Keratinocyte (primary cell): ENCODE measurements at regions not wholly inside any gene's neighbourhood (a gene's known extent, or its start where the extent isn't known, plus 50 kb on each side); places are given as distances from the start of the nearest gene placed in this dataset.

Experiments
- DNase-seq: peaks from one replicate; pipeline ENCODE4 v3.0.0-alpha.2; 2011; ENCODE audit warnings: low read depth, missing footprints, low spot score
- FAIRE-seq: peaks from 2 replicates; lab custom pipeline; 2011; peaks lifted over from hg19 to GRCh38; lab: Jason Lieb, UNC
- H2AFZ ChIP-seq: 2 replicates; pipeline ENCODE4 v1.6.0; 2012; ENCODE audit warnings: low read length, control low read depth, inconsistent platforms; ENCODE audit not compliant: control insufficient read depth
- H3K27ac ChIP-seq: 2 replicates; pipeline ENCODE4 v1.5.1; 2011; ENCODE audit warnings: low read length; ENCODE audit not compliant: control insufficient read depth, insufficient read depth
- H3K27me3 ChIP-seq: 3 replicates; pipeline ENCODE4 v1.6.0; 2011; ENCODE audit warnings: low read length; ENCODE audit not compliant: control insufficient read depth, insufficient read depth; ENCODE audit errors: extremely low read depth
- H3K36me3 ChIP-seq, 2 experiments: 2 replicates in 1 of 2; 3 replicates in 1 of 2; pipeline ENCODE4 v1.5.1; 2011; ENCODE audit warnings: low read length in 2 of 2, mild to moderate bottlenecking in 1 of 2; ENCODE audit not compliant: control insufficient read depth in 2 of 2, insufficient read depth in 2 of 2; ENCODE audit errors: extremely low read depth in 1 of 2
- H3K4me1 ChIP-seq: 3 replicates; pipeline ENCODE4 v1.5.1; 2011; ENCODE audit warnings: low read length; ENCODE audit not compliant: control insufficient read depth, insufficient read depth; ENCODE audit errors: extremely low read depth
- H3K4me2 ChIP-seq: 3 replicates; pipeline ENCODE4 v1.6.0; 2011; ENCODE audit warnings: low read depth, low read length; ENCODE audit not compliant: control insufficient read depth, insufficient read depth; ENCODE audit errors: extremely low read depth
- H3K4me3 ChIP-seq, 3 experiments: fragments of 200-600 bp in 1 of 3; sonication (generic) in 1 of 3; 2 replicates in 2 of 3; 3 replicates in 1 of 3; pipeline ENCODE4 v1.5.1; 2011 to 2016; ENCODE audit warnings: low read length in 3 of 3, mild to moderate bottlenecking in 3 of 3, control low read depth in 2 of 3, inconsistent platforms in 1 of 3, low read depth in 1 of 3, mixed read lengths in 1 of 3, mixed run types in 1 of 3, moderate library complexity in 1 of 3; ENCODE audit not compliant: control insufficient read depth in 2 of 3, insufficient read depth in 2 of 3; ENCODE audit errors: extremely low read depth in 1 of 3
- H3K79me2 ChIP-seq: 2 replicates; pipeline ENCODE4 v1.6.0; 2012; ENCODE audit warnings: low read length; ENCODE audit not compliant: control insufficient read depth, insufficient read depth
- H3K9ac ChIP-seq: 3 replicates; pipeline ENCODE4 v1.6.0; 2011; ENCODE audit warnings: low read length; ENCODE audit not compliant: control insufficient read depth, insufficient read depth; ENCODE audit errors: extremely low read depth
- H3K9me1 ChIP-seq: 3 replicates; pipeline ENCODE4 v1.6.0; 2011; ENCODE audit warnings: low read length; ENCODE audit not compliant: control insufficient read depth, insufficient read depth; ENCODE audit errors: extremely low read depth
- H3K9me3 ChIP-seq: 2 replicates; pipeline ENCODE4 v1.5.1; 2012; ENCODE audit warnings: low read depth, low read length; ENCODE audit not compliant: control insufficient read depth
- H4K20me1 ChIP-seq: 3 replicates; pipeline ENCODE4 v1.6.0; 2011; ENCODE audit warnings: low read length; ENCODE audit not compliant: control insufficient read depth, insufficient read depth; ENCODE audit errors: extremely low read depth
- CTCF ChIP-seq, 3 experiments: IDR thresholded peaks in 1 of 3; conservative IDR thresholded peaks in 1 of 3; optimal IDR thresholded peaks in 1 of 3; 2 replicates in 2 of 3; 3 replicates in 1 of 3; pipeline versions ENCODE3 to v1.5.1; 2011; ENCODE audit warnings: low read length in 3 of 3, mild to moderate bottlenecking in 3 of 3, moderate library complexity in 2 of 3, control low read depth in 1 of 3, inconsistent platforms in 1 of 3; ENCODE audit not compliant: insufficient read depth in 2 of 3; ENCODE audit errors: extremely low read depth in 1 of 3
- EZH2 ChIP-seq: IDR thresholded peaks from one replicate; pipeline ENCODE4 v1.6.1; 2012; ENCODE audit warnings: inconsistent platforms, mild to moderate bottlenecking, low read length, moderate library complexity
- dilution Hi-C: fragments of 300-500 bp; cut with MboI; formaldehyde crosslinking; loops from one replicate; pipeline ENCODE4 v1.7.0; 2020; ENCODE audit warnings: low sequenced_read_pairs; ENCODE audit not compliant: extremely low pct_ligation_motif_present

DNA sequence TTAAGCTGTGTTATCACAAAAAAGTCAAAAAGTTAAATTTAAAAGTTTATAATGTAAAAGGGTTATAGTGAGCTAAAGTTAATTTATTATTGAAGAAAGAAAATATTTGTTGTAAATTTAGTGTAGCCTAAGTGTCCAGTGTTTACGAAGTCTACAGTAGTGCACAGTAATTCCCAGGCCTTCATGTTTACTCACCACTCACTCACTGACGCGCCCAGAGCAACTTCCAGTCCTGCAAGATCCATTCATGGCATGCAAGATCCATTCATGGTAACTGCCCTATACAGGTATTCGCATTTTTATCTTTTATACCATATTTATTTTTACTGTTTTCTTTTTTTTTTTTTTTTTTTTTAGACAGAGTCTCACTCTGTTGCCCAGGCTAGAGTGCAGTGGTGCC lies 69.5 kb downstream of the TPRA1 start:
- no peak for TF ChIP-seq EZH2
- TF ChIP-seq CTCF (optimal IDR thresholded peaks at IDR 0.05 in 1 of 3, IDR thresholded peaks at IDR 0.05 in 1 of 3, conservative IDR thresholded peaks at IDR 0.05 in 1 of 3; ENCODE audit: extremely low read depth in 1 of 3, insufficient read depth in 2 of 3, low read length in 3 of 3), result no peak
- Histone ChIP-seq H3K9ac (no peak overlapping the region), H4K20me1 (no peaks in the 10 kb centered on the region), H2AFZ (no peak overlapping the region), H3K27me3 (peaks cover 8% of the 10 kb centered on the region), H3K27ac (no peak overlapping the region), H3K4me1 (no peaks in the 10 kb centered on the region), H3K9me1 (no peaks in the 10 kb centered on the region), H3K4me3 (no peak overlapping the region), H3K36me3 (no peaks in the 10 kb centered on the region), H3K79me2 (no peaks in the 10 kb centered on the region), H3K9me3 (peaks cover 2% of the 10 kb centered on the region), H3K4me2 (no peak overlapping the region)
- dilution Hi-C loops, result no loop called here
- DNase-seq (no peak), FAIRE-seq (no peak)

GRCh38 chr3:127518456-127519081 lies 72.0 kb downstream of the TPRA1 start:
- H3K27me3 ChIP-seq, result peaks cover 4% of the 10 kb centered on the region
- dilution Hi-C loops, result no loop called here
- H3K4me3 ChIP-seq, result no peak overlapping the region
- no peak overlapping the region for H3K4me2 ChIP-seq
- no peaks in the 10 kb centered on the region for H3K4me1 ChIP-seq
- no peak overlapping the region for H3K9ac ChIP-seq
- no peaks in the 10 kb centered on the region for H4K20me1 ChIP-seq
- H3K27ac ChIP-seq, result no peak overlapping the region
- no peak overlapping the region for H2AFZ ChIP-seq
- no peaks in the 10 kb centered on the region for H3K36me3 ChIP-seq
- H3K9me3 ChIP-seq, result peaks cover 2% of the 10 kb centered on the region
- DNase-seq (no peak), FAIRE-seq (peak; percentile 34)
- TF ChIP-seq CTCF (optimal IDR thresholded peaks at IDR 0.05 in 1 of 3, IDR thresholded peaks at IDR 0.05 in 1 of 3, conservative IDR thresholded peaks at IDR 0.05 in 1 of 3; ENCODE audit: extremely low read depth in 1 of 3, insufficient read depth in 2 of 3, low read length in 3 of 3) (no peak), EZH2 (no peak)
- no peaks in the 10 kb centered on the region for H3K9me1 ChIP-seq
- no peaks in the 10 kb centered on the region for H3K79me2 ChIP-seq
